ENCODE measurements at regions not wholly inside any gene's neighbourhood (a gene's known extent, or its start where the extent isn't known, plus 50 kb on each side); places are given as distances from the start of the nearest gene placed in this dataset.

DNA sequence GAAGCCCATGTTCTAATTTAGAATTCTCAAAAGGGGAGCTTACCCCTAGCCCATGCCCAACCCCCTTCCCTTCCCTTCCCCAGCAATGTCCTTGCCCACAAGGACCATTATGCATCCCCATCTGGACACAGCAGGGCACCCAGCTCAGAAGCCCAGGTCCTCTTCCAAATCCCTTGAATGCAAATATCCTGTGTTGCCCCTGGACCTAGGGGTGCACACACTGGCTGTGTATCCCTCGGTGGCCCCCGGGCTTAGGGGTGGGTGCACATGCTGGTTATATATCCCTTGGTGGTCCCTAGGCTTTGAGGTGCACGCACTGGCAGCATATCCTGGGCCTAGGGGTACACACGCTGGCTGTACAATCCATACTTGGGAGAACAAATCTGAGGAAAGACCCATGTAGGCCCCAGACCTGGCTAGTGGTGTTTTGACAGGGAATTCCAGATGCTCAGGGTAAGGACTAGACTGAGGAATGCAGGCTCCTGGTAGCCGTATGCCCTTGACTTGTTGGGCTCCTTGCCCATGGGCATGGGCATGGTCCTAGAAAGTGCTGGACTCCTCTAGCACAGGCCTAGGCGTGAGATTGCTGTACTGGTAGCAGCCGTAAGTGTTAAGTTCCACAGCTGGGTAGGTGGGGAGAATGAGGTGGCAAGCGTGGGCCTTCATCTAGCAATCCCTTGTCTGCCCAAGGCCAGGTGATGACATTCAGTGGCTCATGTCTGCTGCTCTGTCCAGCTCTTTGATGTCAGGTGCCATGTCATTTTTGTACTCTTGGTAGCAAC, 222.4 kb downstream of the OPA1 start:
- TF ChIP-seq, protein P1, sequence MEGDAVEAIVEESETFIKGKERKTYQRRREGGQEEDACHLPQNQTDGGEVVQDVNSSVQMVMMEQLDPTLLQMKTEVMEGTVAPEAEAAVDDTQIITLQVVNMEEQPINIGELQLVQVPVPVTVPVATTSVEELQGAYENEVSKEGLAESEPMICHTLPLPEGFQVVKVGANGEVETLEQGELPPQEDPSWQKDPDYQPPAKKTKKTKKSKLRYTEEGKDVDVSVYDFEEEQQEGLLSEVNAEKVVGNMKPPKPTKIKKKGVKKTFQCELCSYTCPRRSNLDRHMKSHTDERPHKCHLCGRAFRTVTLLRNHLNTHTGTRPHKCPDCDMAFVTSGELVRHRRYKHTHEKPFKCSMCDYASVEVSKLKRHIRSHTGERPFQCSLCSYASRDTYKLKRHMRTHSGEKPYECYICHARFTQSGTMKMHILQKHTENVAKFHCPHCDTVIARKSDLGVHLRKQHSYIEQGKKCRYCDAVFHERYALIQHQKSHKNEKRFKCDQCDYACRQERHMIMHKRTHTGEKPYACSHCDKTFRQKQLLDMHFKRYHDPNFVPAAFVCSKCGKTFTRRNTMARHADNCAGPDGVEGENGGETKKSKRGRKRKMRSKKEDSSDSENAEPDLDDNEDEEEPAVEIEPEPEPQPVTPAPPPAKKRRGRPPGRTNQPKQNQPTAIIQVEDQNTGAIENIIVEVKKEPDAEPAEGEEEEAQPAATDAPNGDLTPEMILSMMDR (IDR thresholded peaks at IDR 0.05; ENCODE audit: insufficient read depth, low read length, poor library complexity, severe bottlenecking) = no peak
- no peak for DNase-seq (ENCODE audit: low read depth)
- Histone ChIP-seq H3K27me3 (ENCODE audit: control insufficient read depth, insufficient read depth, low read length) (peaks cover 2% of the 10 kb centered on the region), H3K36me3 (ENCODE audit: control insufficient read depth, insufficient read depth, low read length) (no peaks in the 10 kb centered on the region), H3K4me3 (ENCODE audit: low read depth, low read length) (no peak overlapping the region)

DNA sequence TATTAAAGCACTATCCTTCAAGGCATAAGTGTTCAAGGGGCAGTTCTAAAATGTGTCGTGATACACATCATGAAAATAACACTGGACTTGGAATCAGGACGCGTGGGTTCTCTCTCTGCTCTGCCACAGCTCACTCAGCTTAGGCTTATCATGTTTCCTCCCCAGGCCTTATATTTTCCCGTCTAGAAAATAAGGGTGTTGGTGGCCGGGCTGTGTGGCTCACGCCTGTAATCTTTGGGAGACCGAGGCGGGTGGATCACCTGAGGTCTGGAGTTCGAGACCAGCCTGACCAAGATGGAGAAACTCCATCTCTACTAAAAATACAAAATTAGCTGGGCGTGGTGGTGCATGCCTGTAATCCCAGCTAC, 223.0 kb downstream of the OPA1 start:
- TF ChIP-seq, protein P1 (IDR thresholded peaks at IDR 0.05; ENCODE audit: insufficient read depth, low read length, poor library complexity, severe bottlenecking) = no peak
- Histone ChIP-seq H3K27me3 (ENCODE audit: control insufficient read depth, insufficient read depth, low read length) (peaks cover 2% of the 10 kb centered on the region), H3K4me3 (ENCODE audit: low read depth, low read length) (no peak overlapping the region), H3K36me3 (ENCODE audit: control insufficient read depth, insufficient read depth, low read length) (no peaks in the 10 kb centered on the region)
- DNase-seq (ENCODE audit: low read depth) = no peak

GRCh38 chr3:193816656-193817311, 223.8 kb downstream of the OPA1 start:
- no peak for DNase-seq (ENCODE audit: low read depth)
- peaks cover 2% of the 10 kb centered on the region for H3K27me3 ChIP-seq (ENCODE audit: control insufficient read depth, insufficient read depth, low read length)
- H3K4me3 ChIP-seq (ENCODE audit: low read depth, low read length) = no peak overlapping the region
- TF ChIP-seq, protein P1 (IDR thresholded peaks at IDR 0.05; ENCODE audit: insufficient read depth, low read length, poor library complexity, severe bottlenecking) = no peak
- no peaks in the 10 kb centered on the region for H3K36me3 ChIP-seq (ENCODE audit: control insufficient read depth, insufficient read depth, low read length)

- no peaks in the 10 kb centered on the region for H3K36me3 ChIP-seq (ENCODE audit: control insufficient read depth, insufficient read depth, low read length)
- H3K4me3 ChIP-seq (ENCODE audit: low read depth, low read length) = no peak overlapping the region
- TF ChIP-seq, protein P1 (IDR thresholded peaks at IDR 0.05; ENCODE audit: insufficient read depth, low read length, poor library complexity, severe bottlenecking) = no peak
- DNase-seq (ENCODE audit: low read depth) = no peak
- H3K27me3 ChIP-seq (ENCODE audit: control insufficient read depth, insufficient read depth, low read length) = peaks cover 2% of the 10 kb centered on the region
Measured at GRCh38 chr3:193819117-193820010, 226.4 kb downstream of the OPA1 start.

DNA sequence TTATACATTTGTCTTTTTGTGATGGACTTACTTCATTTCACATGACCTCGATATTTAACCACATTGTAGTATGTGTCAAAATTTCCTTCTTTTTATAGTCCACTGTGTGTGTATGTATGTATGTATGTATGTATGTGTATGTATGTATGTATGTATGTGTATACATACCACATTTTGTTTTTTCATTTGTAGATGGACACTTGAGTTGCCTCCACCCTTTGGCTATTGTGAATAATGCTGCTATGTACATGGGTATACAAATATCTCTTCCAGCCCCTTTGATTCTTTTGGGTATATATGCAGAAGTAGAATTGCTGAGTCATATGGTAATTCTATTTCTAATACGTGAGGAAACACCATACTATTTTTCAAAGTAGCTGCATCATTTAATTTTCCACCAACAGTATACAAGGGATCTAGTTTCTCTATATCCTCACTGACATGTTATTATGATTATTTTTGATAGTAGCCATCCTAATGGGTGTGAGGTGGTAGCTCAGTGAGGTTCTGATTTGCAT, 228.2 kb downstream of the OPA1 start:
- H3K4me3 ChIP-seq (ENCODE audit: low read depth, low read length) = no peak overlapping the region
- H3K27me3 ChIP-seq (ENCODE audit: control insufficient read depth, insufficient read depth, low read length) = no peaks in the 10 kb centered on the region
- DNase-seq (ENCODE audit: low read depth) = no peak
- H3K36me3 ChIP-seq (ENCODE audit: control insufficient read depth, insufficient read depth, low read length) = no peaks in the 10 kb centered on the region
- TF ChIP-seq, protein P1 (IDR thresholded peaks at IDR 0.05; ENCODE audit: insufficient read depth, low read length, poor library complexity, severe bottlenecking) = no peak
